ENCODE measurements at regions not wholly inside any gene's neighbourhood (a gene's known extent, or its start where the extent isn't known, plus 50 kb on each side); places are given as distances from the start of the nearest gene placed in this dataset.
"Not testable (repeated sequence)": the region's sequence is repeated elsewhere in the genome, so short reads cannot be mapped to it uniquely, and the experiment has no call there.

DNA sequence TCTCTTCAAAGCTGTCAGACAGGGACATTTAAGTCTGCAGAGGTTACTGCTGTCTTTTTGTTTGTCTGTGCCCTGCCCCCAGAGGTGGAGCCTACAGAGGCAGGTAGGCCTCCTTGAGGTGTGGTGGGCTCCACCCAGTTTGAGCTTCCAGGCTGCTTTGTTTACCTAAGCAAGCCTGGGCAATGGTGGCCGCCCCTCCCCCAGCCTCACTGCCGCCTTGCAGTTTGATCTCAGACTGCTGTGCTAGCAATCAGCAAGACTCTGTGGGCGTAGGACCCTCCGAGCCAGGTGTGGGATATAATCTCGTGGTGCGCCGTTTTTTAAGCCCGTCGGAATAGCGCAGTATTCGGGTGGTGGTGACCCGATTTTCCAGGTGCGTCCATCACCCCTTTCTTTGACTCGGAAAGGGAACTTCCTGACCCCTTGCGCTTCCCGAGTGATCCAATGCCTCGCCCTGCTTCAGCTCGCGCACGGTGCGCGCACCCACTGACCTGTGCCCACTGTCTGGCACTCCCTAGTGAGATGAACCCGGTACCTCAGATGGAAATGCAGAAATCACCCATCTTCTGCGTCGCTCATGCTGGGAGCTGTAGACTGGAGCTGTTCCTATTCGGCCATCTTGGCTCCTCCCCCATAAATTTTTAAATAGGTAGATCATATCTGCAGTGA is 785.1 kb downstream of the TDRD15 start:
- TF ChIP-seq, protein P1, sequence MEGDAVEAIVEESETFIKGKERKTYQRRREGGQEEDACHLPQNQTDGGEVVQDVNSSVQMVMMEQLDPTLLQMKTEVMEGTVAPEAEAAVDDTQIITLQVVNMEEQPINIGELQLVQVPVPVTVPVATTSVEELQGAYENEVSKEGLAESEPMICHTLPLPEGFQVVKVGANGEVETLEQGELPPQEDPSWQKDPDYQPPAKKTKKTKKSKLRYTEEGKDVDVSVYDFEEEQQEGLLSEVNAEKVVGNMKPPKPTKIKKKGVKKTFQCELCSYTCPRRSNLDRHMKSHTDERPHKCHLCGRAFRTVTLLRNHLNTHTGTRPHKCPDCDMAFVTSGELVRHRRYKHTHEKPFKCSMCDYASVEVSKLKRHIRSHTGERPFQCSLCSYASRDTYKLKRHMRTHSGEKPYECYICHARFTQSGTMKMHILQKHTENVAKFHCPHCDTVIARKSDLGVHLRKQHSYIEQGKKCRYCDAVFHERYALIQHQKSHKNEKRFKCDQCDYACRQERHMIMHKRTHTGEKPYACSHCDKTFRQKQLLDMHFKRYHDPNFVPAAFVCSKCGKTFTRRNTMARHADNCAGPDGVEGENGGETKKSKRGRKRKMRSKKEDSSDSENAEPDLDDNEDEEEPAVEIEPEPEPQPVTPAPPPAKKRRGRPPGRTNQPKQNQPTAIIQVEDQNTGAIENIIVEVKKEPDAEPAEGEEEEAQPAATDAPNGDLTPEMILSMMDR (conservative IDR thresholded peaks at IDR 0.05 in 1 of 2, IDR thresholded peaks at IDR 0.05 in 1 of 2; ENCODE audit: low read depth in 1 of 2, low read length in 2 of 2) = not testable (repeated sequence)
- not testable (repeated sequence) for TF ChIP-seq EZH2 (IDR thresholded peaks at IDR 0.05; ENCODE audit: low read length, missing control alignments)
